ENCODE measurements at regions not wholly inside any gene's neighbourhood (a gene's known extent, or its start where the extent isn't known, plus 50 kb on each side); places are given as distances from the start of the nearest gene placed in this dataset.

DNA sequence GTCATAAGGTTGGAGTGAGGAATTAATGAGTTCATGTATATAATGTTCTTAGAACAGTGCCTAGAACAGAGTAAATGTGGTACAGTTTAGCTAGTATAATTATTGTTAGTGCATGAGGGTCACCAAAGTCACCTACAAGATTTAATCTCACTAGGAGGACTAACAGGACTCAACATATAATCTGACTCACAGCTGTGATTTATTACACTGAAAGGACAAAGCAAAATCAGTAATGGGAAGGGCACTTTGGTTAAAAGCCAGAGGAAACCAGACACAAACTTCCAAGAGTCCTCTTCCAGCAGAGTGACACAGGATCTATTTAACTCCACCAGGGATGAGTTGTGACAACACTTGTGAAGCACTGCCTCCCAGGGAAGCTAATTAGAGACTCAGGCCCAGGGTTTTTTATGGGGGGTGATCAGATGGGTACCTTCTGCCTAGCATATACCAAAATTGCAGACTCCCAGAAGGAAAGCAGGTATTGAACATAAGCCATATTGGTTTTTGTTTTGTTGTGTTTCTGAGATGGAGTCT lies 341.2 kb upstream of the DACH1 start:
- no peak overlapping the region for H3K4me3 Mint-ChIP-seq
- Histone ChIP-seq H3K9ac (ENCODE audit: insufficient read depth, low read length, poor library complexity, severe bottlenecking) (no peak overlapping the region), H3K27ac (ENCODE audit: low read depth in 1 of 2, low read length in 2 of 2) (no peak overlapping the region), H3K9me3 (replicated peaks in 1 of 2; ENCODE audit: control insufficient read depth in 1 of 2, insufficient read depth in 1 of 2, low read length in 2 of 2) (no peaks in the 10 kb centered on the region), H3K27me3 (ENCODE audit: control insufficient read depth in 2 of 2, insufficient read depth in 2 of 2, low read length in 2 of 2) (no peaks in the 10 kb centered on the region), H3K4me2 (replicated peaks; ENCODE audit: extremely low read depth, low read length, poor library complexity, severe bottlenecking) (no peak overlapping the region), H3K36me3 (replicated peaks in 1 of 2; ENCODE audit: control insufficient read depth in 1 of 2, insufficient read depth in 2 of 2, low read length in 2 of 2) (no peaks in the 10 kb centered on the region), H2AFZ (ENCODE audit: insufficient read depth, low read depth, low read length, poor library complexity, severe bottlenecking) (no peak overlapping the region), H3K4me3 (replicated peaks in 1 of 3; ENCODE audit: low read depth in 2 of 3, low read length in 3 of 3) (no peak overlapping the region), H3K79me2 (ENCODE audit: insufficient read depth, low read length) (no peaks in the 10 kb centered on the region), H4K20me1 (ENCODE audit: insufficient read depth, low read length) (no peaks in the 10 kb centered on the region), H3K4me1 (ENCODE audit: control insufficient read depth in 1 of 2, insufficient read depth in 2 of 2, low read length in 2 of 2) (no peaks in the 10 kb centered on the region)
- TF ChIP-seq, protein P1, sequence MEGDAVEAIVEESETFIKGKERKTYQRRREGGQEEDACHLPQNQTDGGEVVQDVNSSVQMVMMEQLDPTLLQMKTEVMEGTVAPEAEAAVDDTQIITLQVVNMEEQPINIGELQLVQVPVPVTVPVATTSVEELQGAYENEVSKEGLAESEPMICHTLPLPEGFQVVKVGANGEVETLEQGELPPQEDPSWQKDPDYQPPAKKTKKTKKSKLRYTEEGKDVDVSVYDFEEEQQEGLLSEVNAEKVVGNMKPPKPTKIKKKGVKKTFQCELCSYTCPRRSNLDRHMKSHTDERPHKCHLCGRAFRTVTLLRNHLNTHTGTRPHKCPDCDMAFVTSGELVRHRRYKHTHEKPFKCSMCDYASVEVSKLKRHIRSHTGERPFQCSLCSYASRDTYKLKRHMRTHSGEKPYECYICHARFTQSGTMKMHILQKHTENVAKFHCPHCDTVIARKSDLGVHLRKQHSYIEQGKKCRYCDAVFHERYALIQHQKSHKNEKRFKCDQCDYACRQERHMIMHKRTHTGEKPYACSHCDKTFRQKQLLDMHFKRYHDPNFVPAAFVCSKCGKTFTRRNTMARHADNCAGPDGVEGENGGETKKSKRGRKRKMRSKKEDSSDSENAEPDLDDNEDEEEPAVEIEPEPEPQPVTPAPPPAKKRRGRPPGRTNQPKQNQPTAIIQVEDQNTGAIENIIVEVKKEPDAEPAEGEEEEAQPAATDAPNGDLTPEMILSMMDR (IDR thresholded peaks at IDR 0.05): no peak
- H3K4me1 Mint-ChIP-seq: no peaks in the 10 kb centered on the region
- H3K36me3 Mint-ChIP-seq: no peaks in the 10 kb centered on the region
- intact Hi-C loops (cut with micrococcal nuclease): no loop called here
- H3K27ac Mint-ChIP-seq: no peak overlapping the region
- H3K27me3 Mint-ChIP-seq (ENCODE audit: low read depth in 3 of 3): peaks cover 0 to 2% (median 2%) of the 10 kb centered on the region in 3 donors
- no peak for DNase-seq
- H3K9me3 Mint-ChIP-seq: peaks cover 0 to 6% (median 2%) of the 10 kb centered on the region in 7 donors

DNA sequence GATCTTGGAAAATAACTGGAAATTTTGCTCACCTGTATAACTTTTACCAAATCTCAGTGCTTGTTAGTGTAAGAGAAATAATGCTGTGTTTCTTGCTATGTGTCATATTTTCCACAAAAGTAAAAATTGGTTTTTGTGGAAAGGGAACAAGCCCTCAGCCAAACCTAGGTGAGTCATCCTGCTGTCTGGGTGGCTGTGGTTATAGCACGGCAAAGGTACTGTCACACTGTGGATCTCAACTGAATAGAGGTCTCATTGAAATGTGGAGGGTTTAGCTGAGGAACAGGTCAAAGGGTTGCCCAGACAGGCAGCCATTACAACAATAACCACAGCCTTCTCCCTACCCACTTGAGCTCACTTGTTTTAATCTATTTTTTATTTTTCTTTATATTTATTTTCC lies 338.8 kb upstream of the DACH1 start:
- Histone ChIP-seq H3K4me2 (replicated peaks; ENCODE audit: extremely low read depth, low read length, poor library complexity, severe bottlenecking) (no peak overlapping the region), H3K4me1 (ENCODE audit: control insufficient read depth in 1 of 2, insufficient read depth in 2 of 2, low read length in 2 of 2) (no peaks in the 10 kb centered on the region), H3K9me3 (replicated peaks in 1 of 2; ENCODE audit: control insufficient read depth in 1 of 2, insufficient read depth in 1 of 2, low read length in 2 of 2) (peaks cover 5 to 6% of the 10 kb centered on the region in 2 donors), H3K79me2 (ENCODE audit: insufficient read depth, low read length) (no peaks in the 10 kb centered on the region), H3K27ac (ENCODE audit: low read depth in 1 of 2, low read length in 2 of 2) (no peak overlapping the region), H3K9ac (ENCODE audit: insufficient read depth, low read length, poor library complexity, severe bottlenecking) (no peak overlapping the region), H4K20me1 (ENCODE audit: insufficient read depth, low read length) (no peaks in the 10 kb centered on the region), H3K4me3 (replicated peaks in 1 of 3; ENCODE audit: low read depth in 2 of 3, low read length in 3 of 3) (no peak overlapping the region), H2AFZ (ENCODE audit: insufficient read depth, low read depth, low read length, poor library complexity, severe bottlenecking) (no peak overlapping the region), H3K36me3 (replicated peaks in 1 of 2; ENCODE audit: control insufficient read depth in 1 of 2, insufficient read depth in 2 of 2, low read length in 2 of 2) (no peaks in the 10 kb centered on the region), H3K27me3 (ENCODE audit: control insufficient read depth in 2 of 2, insufficient read depth in 2 of 2, low read length in 2 of 2) (no peaks in the 10 kb centered on the region)
- Mint-ChIP-seq H3K36me3 (no peaks in the 10 kb centered on the region), H3K4me1 (no peaks in the 10 kb centered on the region), H3K27ac (no peak overlapping the region), H3K4me3 (no peak overlapping the region), H3K27me3 (ENCODE audit: low read depth in 3 of 3) (peaks cover 0 to 2% (median 0%) of the 10 kb centered on the region in 3 donors), H3K9me3 (peaks cover 0 to 6% (median 2%) of the 10 kb centered on the region in 7 donors)
- DNase-seq: no peak
- TF ChIP-seq, protein P1 (IDR thresholded peaks at IDR 0.05): no peak
- 80% methylated on average over 1 of the region's 1 CpG for WGBS (ENCODE audit: insufficient coverage)
- intact Hi-C loops (cut with micrococcal nuclease): no loop called here

Measured in CD14-positive monocyte (primary cell).